GM12864 (cell line): ENCODE measurements at regions not wholly inside any gene's neighbourhood (a gene's known extent, or its start where the extent isn't known, plus 50 kb on each side); places are given as distances from the start of the nearest gene placed in this dataset.

Experiments
- DNase-seq: peaks from one replicate; pipeline ENCODE4 v3.0.0-alpha.2; 2011; ENCODE audit warnings: low read depth
- H3K4me3 ChIP-seq: 2 replicates; pipeline ENCODE4 v1.5.1; 2011; ENCODE audit warnings: mild to moderate bottlenecking, low read depth, low read length, control low read depth
- CTCF ChIP-seq: IDR thresholded peaks from 2 replicates; pipeline ENCODE4 v1.5.1; 2011; ENCODE audit warnings: low read depth, mild to moderate bottlenecking, moderate library complexity, low read length, control low read depth, inconsistent platforms; ENCODE audit errors: missing control alignments

- H3K4me3 ChIP-seq, result no peak overlapping the region
- no peak for TF ChIP-seq CTCF
- DNase-seq, result no peak
These were observed 146.3 kb downstream of the PRL start for GRCh38 chr6:22150368-22151035.

GRCh38 chr6:22151892-22152291 is 144.9 kb downstream of the PRL start:
- H3K4me3 ChIP-seq, result no peak overlapping the region
- DNase-seq, result no peak
- TF ChIP-seq CTCF, result no peak

- no peak for DNase-seq
- H3K4me3 ChIP-seq, result no peak overlapping the region
- no peak for TF ChIP-seq CTCF
These were observed 144.0 kb downstream of the PRL start for GRCh38 chr6:22152841-22153240.

GRCh38 chr6:22153384-22154158 is 143.3 kb downstream of the PRL start:
- TF ChIP-seq CTCF, result no peak
- no peak for DNase-seq

GRCh38 chr6:22155551-22155950 is 141.3 kb downstream of the PRL start:
- H3K4me3 ChIP-seq, result no peak overlapping the region
- DNase-seq, result no peak
- no peak for TF ChIP-seq CTCF

More at GRCh38 chr6:22153384-22154158, 143.3 kb downstream of the PRL start:
- H3K4me3 ChIP-seq, result no peak overlapping the region

- no peak for TF ChIP-seq CTCF
These were observed 139.6 kb downstream of the PRL start for GRCh38 chr6:22157233-22157632.

More at GRCh38 chr6:22157233-22157632, 139.6 kb downstream of the PRL start:
- no peak for DNase-seq
- no peak overlapping the region for H3K4me3 ChIP-seq
